ENCODE measurements at regions not wholly inside any gene's neighbourhood (a gene's known extent, or its start where the extent isn't known, plus 50 kb on each side); places are given as distances from the start of the nearest gene placed in this dataset.
A peak's percentile ranks its signal among the peaks of the same experiment; 100 is the strongest.
"Not testable (repeated sequence)": the region's sequence is repeated elsewhere in the genome, so short reads cannot be mapped to it uniquely, and the experiment has no call there.

DNA sequence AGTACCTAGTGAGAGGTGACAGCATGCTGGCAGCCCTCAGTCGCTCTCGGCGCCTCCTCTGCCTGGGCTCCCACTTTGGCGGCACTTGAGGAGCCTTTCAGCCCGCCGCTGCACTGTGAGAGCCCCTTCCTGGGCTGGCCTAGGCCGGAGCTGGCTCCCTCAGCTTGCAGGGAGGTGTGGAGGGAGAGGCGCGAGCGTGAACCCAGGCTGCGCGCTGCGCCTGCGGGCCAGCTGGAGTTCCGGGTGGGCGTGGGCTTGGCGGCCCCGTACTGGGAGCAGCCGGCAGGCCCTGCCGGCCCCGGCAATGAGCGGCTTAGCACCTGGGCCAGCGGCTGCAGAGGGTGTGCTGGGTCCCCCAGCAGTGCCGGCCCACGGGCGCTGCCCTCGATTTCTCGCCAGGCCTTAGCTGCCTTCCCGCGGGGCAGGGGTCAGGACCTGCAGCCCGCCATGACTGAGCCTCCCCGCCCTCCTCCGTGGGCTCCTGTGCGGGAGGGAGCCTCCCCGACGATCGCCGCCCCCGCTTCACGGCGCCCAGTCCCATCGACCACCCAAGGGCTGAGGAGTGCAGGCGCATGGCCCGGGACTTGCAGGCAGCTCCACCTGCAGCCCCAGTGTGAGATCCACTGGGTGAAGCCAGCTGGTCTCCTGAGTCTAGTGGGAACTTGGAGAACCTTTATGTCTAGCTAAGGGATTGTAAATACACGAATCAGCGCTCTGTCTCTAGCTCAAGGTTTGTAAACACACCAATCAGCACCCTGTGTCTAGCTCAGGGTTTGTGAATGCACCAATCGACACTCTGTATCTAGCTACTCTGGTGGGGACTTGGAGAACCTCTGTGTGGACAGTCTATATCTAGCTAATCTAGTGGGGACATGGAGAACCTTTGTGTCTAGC lies 1579.2 kb downstream of the SI start (continued):
- TF ChIP-seq, protein P1, sequence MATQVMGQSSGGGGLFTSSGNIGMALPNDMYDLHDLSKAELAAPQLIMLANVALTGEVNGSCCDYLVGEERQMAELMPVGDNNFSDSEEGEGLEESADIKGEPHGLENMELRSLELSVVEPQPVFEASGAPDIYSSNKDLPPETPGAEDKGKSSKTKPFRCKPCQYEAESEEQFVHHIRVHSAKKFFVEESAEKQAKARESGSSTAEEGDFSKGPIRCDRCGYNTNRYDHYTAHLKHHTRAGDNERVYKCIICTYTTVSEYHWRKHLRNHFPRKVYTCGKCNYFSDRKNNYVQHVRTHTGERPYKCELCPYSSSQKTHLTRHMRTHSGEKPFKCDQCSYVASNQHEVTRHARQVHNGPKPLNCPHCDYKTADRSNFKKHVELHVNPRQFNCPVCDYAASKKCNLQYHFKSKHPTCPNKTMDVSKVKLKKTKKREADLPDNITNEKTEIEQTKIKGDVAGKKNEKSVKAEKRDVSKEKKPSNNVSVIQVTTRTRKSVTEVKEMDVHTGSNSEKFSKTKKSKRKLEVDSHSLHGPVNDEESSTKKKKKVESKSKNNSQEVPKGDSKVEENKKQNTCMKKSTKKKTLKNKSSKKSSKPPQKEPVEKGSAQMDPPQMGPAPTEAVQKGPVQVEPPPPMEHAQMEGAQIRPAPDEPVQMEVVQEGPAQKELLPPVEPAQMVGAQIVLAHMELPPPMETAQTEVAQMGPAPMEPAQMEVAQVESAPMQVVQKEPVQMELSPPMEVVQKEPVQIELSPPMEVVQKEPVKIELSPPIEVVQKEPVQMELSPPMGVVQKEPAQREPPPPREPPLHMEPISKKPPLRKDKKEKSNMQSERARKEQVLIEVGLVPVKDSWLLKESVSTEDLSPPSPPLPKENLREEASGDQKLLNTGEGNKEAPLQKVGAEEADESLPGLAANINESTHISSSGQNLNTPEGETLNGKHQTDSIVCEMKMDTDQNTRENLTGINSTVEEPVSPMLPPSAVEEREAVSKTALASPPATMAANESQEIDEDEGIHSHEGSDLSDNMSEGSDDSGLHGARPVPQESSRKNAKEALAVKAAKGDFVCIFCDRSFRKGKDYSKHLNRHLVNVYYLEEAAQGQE (IDR thresholded peaks at IDR 0.05; ENCODE audit: borderline replicate concordance) = peak; percentile 18; the same call in 1 of the 2 replicates
- TF ChIP-seq, protein P1 (CRISPR knock-in tag; IDR thresholded peaks at IDR 0.05; ENCODE audit: low read depth) = not testable (repeated sequence)
